Left lung (tissue), 4 donors: ENCODE measurements at regions not wholly inside any gene's neighbourhood (a gene's known extent, or its start where the extent isn't known, plus 50 kb on each side); places are given as distances from the start of the nearest gene placed in this dataset.

Experiments used
- ATAC-seq: fragments of 200-7000 bp; cut with Tn5 transposase; one replicate; pipeline ENCODE4 v1.9.1; 2020; ENCODE audit warnings: moderate library complexity
- DNase-seq, 4 donors: peaks; one replicate each; pipeline ENCODE4 v3.0.0-alpha.2; 2013 to 2020
- H3K27ac ChIP-seq, 2 donors: fragments of 200-600 bp; sonication (generic) in 1 of 2; one replicate each; pipeline versions ENCODE4 v1.5.0 to v1.8.0; 2020 to 2021
- H3K27me3 ChIP-seq, 2 donors: fragments of 200-600 bp; sonication (generic) in 1 of 2; one replicate each; pipeline versions ENCODE4 v1.5.0 to v1.8.0; 2020 to 2021
- H3K36me3 ChIP-seq, 2 donors: fragments of 200-600 bp; sonication (generic) in 1 of 2; one replicate each; pipeline versions ENCODE4 v1.5.0 to v1.8.0; 2020 to 2021
- H3K4me1 ChIP-seq, 2 donors: fragments of 200-600 bp; one replicate each; pipeline ENCODE4 v1.8.0; 2021
- H3K4me3 ChIP-seq, 2 donors: fragments of 200-600 bp; sonication (generic) in 1 of 2; one replicate each; pipeline versions ENCODE4 v1.5.0 to v1.8.0; 2020 to 2021; ENCODE audit warnings: mild to moderate bottlenecking in 1 of 2
- H3K9me3 ChIP-seq, 2 donors: fragments of 200-600 bp; sonication (generic) in 1 of 2; one replicate each; pipeline versions ENCODE4 v1.5.0 to v1.8.0; 2020 to 2021
- CTCF ChIP-seq, 2 donors: fragments of 200-600 bp; sonication (generic) in 1 of 2; IDR thresholded peaks; one replicate each; pipeline versions ENCODE4 v1.5.0 to v1.8.0; 2021; ENCODE audit warnings: antibody characterized with exemption in 2 of 2
- intact Hi-C, 2 donors: fragments of 100-400 bp; cut with DNase I; formaldehyde crosslinking; loops; one replicate each; pipeline versions ENCODE4 v1.11.2 to v1.14.2; 2022
- donor health status: DM: no; HTN: yes; CAD: no.
- donor health status: DM: no; HTN: no; CAD: no.

GRCh38 chr2:223522796-223523195, 79.4 kb downstream of the SCG2 start:
- H3K9me3 ChIP-seq, result no peaks in the 10 kb centered on the region
- no peaks in the 10 kb centered on the region for H3K27me3 ChIP-seq
- no peak for ATAC-seq
- no peak for TF ChIP-seq CTCF (IDR thresholded peaks at IDR 0.05)
- H3K4me1 ChIP-seq, result no peaks in the 10 kb centered on the region
- no peak overlapping the region for H3K4me3 ChIP-seq
- H3K27ac ChIP-seq, result no peak overlapping the region
- DNase-seq, result no peak
- no peaks in the 10 kb centered on the region for H3K36me3 ChIP-seq
- intact Hi-C loops, result no loop called here

- H3K4me1 ChIP-seq, result no peaks in the 10 kb centered on the region
- no peaks in the 10 kb centered on the region for H3K36me3 ChIP-seq
- H3K27ac ChIP-seq, result no peak overlapping the region
- ATAC-seq (no peak), DNase-seq (no peak)
- no peaks in the 10 kb centered on the region for H3K9me3 ChIP-seq
- intact Hi-C loops, result no loop called here
- H3K27me3 ChIP-seq, result no peaks in the 10 kb centered on the region
- no peak overlapping the region for H3K4me3 ChIP-seq
- no peak for TF ChIP-seq CTCF (IDR thresholded peaks at IDR 0.05)
Observed at GRCh38 chr2:223523551-223524001, 78.6 kb downstream of the SCG2 start.

- no peak for TF ChIP-seq CTCF (IDR thresholded peaks at IDR 0.05)
- DNase-seq, result no peak
- Histone ChIP-seq H3K36me3 (no peaks in the 10 kb centered on the region), H3K27ac (no peak overlapping the region), H3K4me3 (no peak overlapping the region), H3K27me3 (no peaks in the 10 kb centered on the region), H3K4me1 (no peaks in the 10 kb centered on the region), H3K9me3 (no peaks in the 10 kb centered on the region)
- no peak for ATAC-seq
- intact Hi-C loops, result no loop called here
Observed at GRCh38 chr2:223524066-223524465, 78.1 kb downstream of the SCG2 start.

GRCh38 chr2:223526106-223526505, 76.1 kb downstream of the SCG2 start:
- ATAC-seq (no peak), DNase-seq (no peak)
- H3K9me3 ChIP-seq, result peaks cover 0 to 8% of the 10 kb centered on the region in 2 donors
- H3K4me1 ChIP-seq, result no peaks in the 10 kb centered on the region
- no peaks in the 10 kb centered on the region for H3K27me3 ChIP-seq
- no peak for TF ChIP-seq CTCF (IDR thresholded peaks at IDR 0.05)
- intact Hi-C loops, result no loop called here
- H3K4me3 ChIP-seq, result no peak overlapping the region
- no peak overlapping the region for H3K27ac ChIP-seq
- H3K36me3 ChIP-seq, result no peaks in the 10 kb centered on the region

GRCh38 chr2:223528036-223528435, 74.1 kb downstream of the SCG2 start:
- peaks cover 0 to 8% of the 10 kb centered on the region in 2 donors for H3K9me3 ChIP-seq
- TF ChIP-seq CTCF (IDR thresholded peaks at IDR 0.05), result no peak
- DNase-seq (no peak), ATAC-seq (no peak)
- H3K36me3 ChIP-seq, result no peaks in the 10 kb centered on the region
- no peaks in the 10 kb centered on the region for H3K27me3 ChIP-seq
- intact Hi-C loops, result no loop called here
- no peak overlapping the region for H3K4me3 ChIP-seq
- H3K27ac ChIP-seq, result no peak overlapping the region
- no peaks in the 10 kb centered on the region for H3K4me1 ChIP-seq
